Thyroid gland (tissue), 4 donors: ENCODE measurements at regions not wholly inside any gene's neighbourhood (a gene's known extent, or its start where the extent isn't known, plus 50 kb on each side); places are given as distances from the start of the nearest gene placed in this dataset.

Experiments
- CTCF ChIP-seq, 6 experiments: fragments of 200-600 bp in 3 of 6; fragments of 450-650 bp in 3 of 6; sonication (generic) in 3 of 6; IDR thresholded peaks; one replicate each; pipeline ENCODE4 v1.5.1; 2016 to 2019; ENCODE audit warnings: antibody characterized with exemption in 6 of 6, mild to moderate bottlenecking in 2 of 6, inconsistent platforms in 1 of 6, moderate library complexity in 1 of 6
- POLR2A ChIP-seq, 2 donors: fragments of 450-650 bp; IDR thresholded peaks; one replicate each; pipeline ENCODE4 v1.6.1; 2017; ENCODE audit warnings: antibody characterized with exemption in 2 of 2, mild to moderate bottlenecking in 2 of 2, moderate library complexity in 1 of 2

DNA sequence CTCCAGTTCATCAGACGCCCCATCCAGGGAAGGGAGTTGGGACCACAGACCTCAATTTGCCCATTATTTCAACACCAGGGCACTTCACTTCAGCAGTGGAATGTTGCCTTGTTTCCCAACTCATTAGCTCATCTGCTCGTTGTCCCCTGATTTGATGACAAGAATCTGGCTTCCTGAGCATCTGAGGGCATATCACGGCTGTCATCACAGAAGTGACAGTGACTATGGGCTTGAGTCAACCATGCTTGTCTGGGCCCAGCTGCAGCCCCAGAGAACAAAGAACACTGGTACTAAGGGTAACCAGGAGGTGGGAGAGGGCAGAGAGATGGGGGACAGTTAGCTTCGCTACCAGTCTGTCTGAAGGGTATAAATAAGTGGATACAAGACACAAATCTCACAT is 266.0 kb upstream of the SDK2 start:
- TF ChIP-seq CTCF (IDR thresholded peaks at IDR 0.05), result no peak
- no peak for TF ChIP-seq POLR2A (IDR thresholded peaks at IDR 0.05)
